Neuronal stem cell (in vitro differentiated cells): ENCODE measurements at regions not wholly inside any gene's neighbourhood (a gene's known extent, or its start where the extent isn't known, plus 50 kb on each side); places are given as distances from the start of the nearest gene placed in this dataset.

Experiments used
- DNase-seq: peaks from one replicate; pipeline ENCODE4 v3.0.0-alpha.2; 2013; ENCODE audit warnings: low spot score
- H2AFZ ChIP-seq: one replicate; pipeline ENCODE4 v1.6.1; 2013; ENCODE audit warnings: mild to moderate bottlenecking, low read length, inconsistent platforms
- H2AK5ac ChIP-seq: 2 replicates; pipeline ENCODE4 v1.6.1; 2013; ENCODE audit warnings: low read depth, mild to moderate bottlenecking, inconsistent platforms, low read length, moderate library complexity, mixed read lengths
- H2BK120ac ChIP-seq: 2 replicates; pipeline ENCODE4 v1.6.1; 2013; ENCODE audit warnings: low read depth, mild to moderate bottlenecking, inconsistent platforms, low read length, moderate library complexity, mixed read lengths
- H2BK12ac ChIP-seq: one replicate; pipeline ENCODE4 v1.6.1; 2013; ENCODE audit warnings: low read length, inconsistent platforms
- H2BK15ac ChIP-seq: 2 replicates; pipeline ENCODE4 v1.6.1; 2013; ENCODE audit warnings: mild to moderate bottlenecking, low read length, inconsistent platforms, mixed read lengths
- H2BK5ac ChIP-seq: one replicate; pipeline ENCODE4 v1.6.1; 2013; ENCODE audit warnings: inconsistent platforms, mild to moderate bottlenecking, low read length, moderate library complexity
- H3K14ac ChIP-seq: one replicate; pipeline ENCODE4 v1.6.1; 2013; ENCODE audit warnings: low read length, inconsistent platforms
- H3K18ac ChIP-seq: 2 replicates; pipeline ENCODE4 v1.6.1; 2013; ENCODE audit warnings: low read length, inconsistent platforms
- H3K23ac ChIP-seq: 2 replicates; pipeline ENCODE4 v1.6.1; 2013; ENCODE audit warnings: low read depth, mild to moderate bottlenecking, mixed read lengths, low read length, inconsistent platforms; ENCODE audit not compliant: poor library complexity
- H3K27ac ChIP-seq: replicated peaks from 3 replicates; pipeline ENCODE4 v1.5.1; 2013; ENCODE audit warnings: low read length, inconsistent platforms
- H3K27me3 ChIP-seq, 3 experiments: 2 replicates each; pipeline ENCODE4 v1.6.1; 2013; ENCODE audit warnings: low read length in 3 of 3, mild to moderate bottlenecking in 2 of 3, inconsistent platforms in 1 of 3, low read depth in 1 of 3, mixed read lengths in 1 of 3, moderate library complexity in 1 of 3; ENCODE audit not compliant: control insufficient read depth in 3 of 3, insufficient read depth in 3 of 3
- H3K36me3 ChIP-seq, 2 donors: replicated peaks in 1 of 2; 2 replicates each; pipeline ENCODE4 v1.6.1; 2013; ENCODE audit warnings: low read length in 2 of 2; ENCODE audit not compliant: control insufficient read depth in 2 of 2, insufficient read depth in 2 of 2
- H3K4ac ChIP-seq: 2 replicates; pipeline ENCODE4 v1.6.1; 2013; ENCODE audit warnings: inconsistent platforms, mild to moderate bottlenecking, low read length, moderate library complexity
- H3K4me1 ChIP-seq, 2 donors: 1 replicate in 1 of 2; 2 replicates in 1 of 2; pipeline ENCODE4 v1.6.1; 2013; ENCODE audit warnings: low read length in 2 of 2, low read depth in 1 of 2; ENCODE audit not compliant: control insufficient read depth in 2 of 2, insufficient read depth in 1 of 2
- H3K4me2 ChIP-seq: one replicate; pipeline ENCODE4 v1.6.1; 2013; ENCODE audit warnings: mild to moderate bottlenecking, low read length, inconsistent platforms; ENCODE audit not compliant: insufficient read depth, poor library complexity, severe bottlenecking
- H3K4me3 ChIP-seq, 2 donors: 2 replicates each; pipeline ENCODE4 v1.5.1; 2013; ENCODE audit warnings: low read length in 2 of 2, mild to moderate bottlenecking in 2 of 2, inconsistent platforms in 1 of 2, moderate library complexity in 1 of 2
- H3K79me1 ChIP-seq: one replicate; pipeline ENCODE4 v1.6.1; 2013; ENCODE audit warnings: low read depth, mild to moderate bottlenecking, inconsistent platforms, low read length, moderate library complexity
- H3K9ac ChIP-seq: one replicate; pipeline ENCODE4 v1.6.1; 2013; ENCODE audit warnings: mild to moderate bottlenecking, low read depth, low read length, inconsistent platforms; ENCODE audit not compliant: poor library complexity
- H3K9me3 ChIP-seq, 2 donors: replicated peaks in 1 of 2; 2 replicates each; pipeline versions ENCODE3 to v1.6.1; 2013; ENCODE audit warnings: low read length in 2 of 2, mild to moderate bottlenecking in 2 of 2, inconsistent platforms in 1 of 2, low read depth in 1 of 2, mixed read lengths in 1 of 2, moderate library complexity in 1 of 2; ENCODE audit not compliant: control insufficient read depth in 2 of 2, insufficient read depth in 1 of 2
- H4K8ac ChIP-seq: one replicate; pipeline ENCODE4 v1.6.1; 2013; ENCODE audit warnings: low read depth, mild to moderate bottlenecking, inconsistent platforms, low read length, moderate library complexity
- H4K91ac ChIP-seq: one replicate; pipeline ENCODE4 v1.6.1; 2013; ENCODE audit warnings: low read length, low read depth, mild to moderate bottlenecking, inconsistent platforms; ENCODE audit not compliant: poor library complexity
- WGBS, 2 donors: extraction: QIAGEN DNeasy Blood & Tissue Kit; methylation state at CpG; one replicate each; pipeline ENCODE4 v1.1.7; 2013; ENCODE audit warnings: missing lambda C conversion rate in 2 of 2, mixed read lengths in 1 of 2; ENCODE audit not compliant: insufficient read length in 2 of 2, insufficient replicate concordance in 1 of 2; ENCODE audit errors: extremely low coverage in 2 of 2; 5-methylcytosine and 5-hydroxymethylcytosine counted together

- H2AK5ac ChIP-seq: no peak overlapping the region
These were observed 665.7 kb upstream of the ARPP21 start for GRCh38 chr3:34973586-34973985.

GRCh38 chr3:34983631-34984030 is 655.7 kb upstream of the ARPP21 start:
- H4K8ac ChIP-seq: no peak overlapping the region
- no peak for DNase-seq
- no peaks in the 10 kb centered on the region for H3K27me3 ChIP-seq
- H4K91ac ChIP-seq: no peak overlapping the region
- H2BK12ac ChIP-seq: no peak overlapping the region
- H3K9me3 ChIP-seq: no peaks in the 10 kb centered on the region
- no peak overlapping the region for H3K18ac ChIP-seq
- H3K36me3 ChIP-seq: no peaks in the 10 kb centered on the region
- H2AK5ac ChIP-seq: no peak overlapping the region
- H3K14ac ChIP-seq: no peak overlapping the region
- H2BK5ac ChIP-seq: no peak overlapping the region
- no peak overlapping the region for H3K4me2 ChIP-seq
- H3K4me1 ChIP-seq: no peaks in the 10 kb centered on the region
- no peak overlapping the region for H3K4ac ChIP-seq
- H3K27ac ChIP-seq: no peak overlapping the region
- H3K23ac ChIP-seq: no peak overlapping the region
- H2BK15ac ChIP-seq: no peak overlapping the region
- H3K9ac ChIP-seq: no peak overlapping the region
- H3K79me1 ChIP-seq: no peaks in the 10 kb centered on the region
- H3K4me3 ChIP-seq: no peak overlapping the region
- H2BK120ac ChIP-seq: no peak overlapping the region
- H2AFZ ChIP-seq: no peak overlapping the region
- WGBS, 2 donors: no CpG with 5 or more reads among the region's 4 CpGs

More at GRCh38 chr3:34973586-34973985, 665.7 kb upstream of the ARPP21 start:
- no peak overlapping the region for H3K18ac ChIP-seq
- H3K4me3 ChIP-seq: no peak overlapping the region
- H2BK15ac ChIP-seq: no peak overlapping the region
- no peak overlapping the region for H4K8ac ChIP-seq
- no peaks in the 10 kb centered on the region for H3K4me1 ChIP-seq
- no peaks in the 10 kb centered on the region for H3K79me1 ChIP-seq
- H3K14ac ChIP-seq: no peak overlapping the region
- H3K36me3 ChIP-seq: no peaks in the 10 kb centered on the region
- no peak overlapping the region for H2BK12ac ChIP-seq
- H3K27me3 ChIP-seq: no peaks in the 10 kb centered on the region
- WGBS, 2 donors: no CpG with 5 or more reads among the region's 1 CpG
- no peak overlapping the region for H3K9ac ChIP-seq
- no peaks in the 10 kb centered on the region for H3K9me3 ChIP-seq
- no peak for DNase-seq
- H3K4ac ChIP-seq: no peak overlapping the region
- H3K23ac ChIP-seq: no peak overlapping the region
- H2BK120ac ChIP-seq: no peak overlapping the region
- H2BK5ac ChIP-seq: no peak overlapping the region
- no peak overlapping the region for H3K27ac ChIP-seq
- no peak overlapping the region for H3K4me2 ChIP-seq
- no peak overlapping the region for H4K91ac ChIP-seq
- H2AFZ ChIP-seq: no peak overlapping the region

- Histone ChIP-seq H3K4ac (no peak overlapping the region), H3K27ac (no peak overlapping the region), H2BK5ac (no peak overlapping the region), H4K8ac (no peak overlapping the region), H2BK120ac (no peak overlapping the region), H4K91ac (no peak overlapping the region), H2BK15ac (no peak overlapping the region), H3K27me3 (no peaks in the 10 kb centered on the region), H2AFZ (no peak overlapping the region), H3K4me1 (no peaks in the 10 kb centered on the region), H3K4me3 (no peak overlapping the region), H3K36me3 (no peaks in the 10 kb centered on the region), H3K79me1 (no peaks in the 10 kb centered on the region), H3K14ac (no peak overlapping the region), H3K9me3 (no peaks in the 10 kb centered on the region), H3K23ac (no peak overlapping the region), H2AK5ac (no peak overlapping the region), H3K18ac (no peak overlapping the region), H3K9ac (no peak overlapping the region), H2BK12ac (no peak overlapping the region), H3K4me2 (no peak overlapping the region)
- no CpG with 5 or more reads among the region's 22 CpGs for WGBS, 2 donors
- DNase-seq: no peak
These were observed 651.0 kb upstream of the ARPP21 start for GRCh38 chr3:34988296-34988695.

- Histone ChIP-seq H2BK120ac (no peak overlapping the region), H3K23ac (no peak overlapping the region), H2BK5ac (no peak overlapping the region), H2AK5ac (no peak overlapping the region), H3K4me3 (no peak overlapping the region), H3K9ac (no peak overlapping the region), H2BK15ac (no peak overlapping the region), H3K18ac (no peak overlapping the region), H4K91ac (no peak overlapping the region), H4K8ac (no peak overlapping the region), H3K36me3 (no peaks in the 10 kb centered on the region), H2AFZ (no peak overlapping the region), H3K27ac (no peak overlapping the region), H3K4ac (no peak overlapping the region), H2BK12ac (no peak overlapping the region), H3K4me2 (no peak overlapping the region), H3K9me3 (no peaks in the 10 kb centered on the region), H3K4me1 (peaks cover 0 to 2% of the 10 kb centered on the region in 2 donors), H3K27me3 (no peaks in the 10 kb centered on the region), H3K14ac (no peak overlapping the region), H3K79me1 (no peaks in the 10 kb centered on the region)
- DNase-seq: no peak
- no CpG with 5 or more reads among the region's 2 CpGs for WGBS, 2 donors
These were observed 643.4 kb upstream of the ARPP21 start for GRCh38 chr3:34995796-34996430.
